Sigmoid colon (tissue), 6 donors: ENCODE measurements at regions not wholly inside any gene's neighbourhood (a gene's known extent, or its start where the extent isn't known, plus 50 kb on each side); places are given as distances from the start of the nearest gene placed in this dataset.

Experiments used
- DNase-seq: peaks from one replicate; pipeline ENCODE4 v3.0.0-alpha.2; 2019
- H3K27ac ChIP-seq, 4 donors: fragments of 200-600 bp; sonication (generic); one replicate each; pipeline ENCODE4 v1.5.1; 2016 to 2019; ENCODE audit warnings: mild to moderate bottlenecking in 1 of 4
- H3K27me3 ChIP-seq, 3 donors: fragments of 200-600 bp; sonication (generic); one replicate each; pipeline ENCODE4 v1.5.1; 2019; ENCODE audit warnings: mild to moderate bottlenecking in 1 of 3
- H3K36me3 ChIP-seq, 4 donors: fragments of 200-600 bp; sonication (generic); one replicate each; pipeline ENCODE4 v1.5.1; 2016 to 2019
- H3K4me1 ChIP-seq, 4 donors: fragments of 200-600 bp; sonication (generic); one replicate each; pipeline ENCODE4 v1.5.1; 2017 to 2019
- H3K4me3 ChIP-seq, 4 donors: fragments of 200-600 bp; sonication (generic); one replicate each; pipeline ENCODE4 v1.5.1; 2017 to 2019; ENCODE audit warnings: mild to moderate bottlenecking in 2 of 4, moderate library complexity in 1 of 4
- H3K9me3 ChIP-seq, 4 donors: fragments of 200-600 bp in 3 of 4; sonication (generic) in 3 of 4; one replicate each; pipeline versions ENCODE4 v1.5.1 to v1.6.1; 2013 to 2019
- EP300 ChIP-seq, 4 donors: sonication (generic); formaldehyde crosslinking; IDR thresholded peaks; one replicate each; pipeline ENCODE4 v1.6.1; 2017; ENCODE audit warnings: antibody characterized with exemption in 4 of 4
- POLR2A ChIP-seq, 2 donors: fragments of 450-650 bp; IDR thresholded peaks; one replicate each; pipeline ENCODE4 v1.6.1; 2016; ENCODE audit warnings: antibody characterized with exemption in 2 of 2, mild to moderate bottlenecking in 2 of 2, moderate library complexity in 2 of 2
- POLR2AphosphoS5 ChIP-seq, 4 donors: sonication (generic); formaldehyde crosslinking; IDR thresholded peaks; one replicate each; pipeline ENCODE4 v1.6.1; 2017; ENCODE audit warnings: antibody characterized with exemption in 4 of 4
- WGBS, 2 donors: extraction: QIAGEN DNeasy Blood & Tissue Kit; methylation state at CpG; one replicate each; pipeline ENCODE4 v1.1.7; 2013; 5-methylcytosine and 5-hydroxymethylcytosine counted together
- intact Hi-C: fragments of 100-400 bp; cut with DNase I; formaldehyde crosslinking; loops from one replicate; pipeline ENCODE4 v1.15.1; 2023
- TF ChIP-seq, protein P1 (sequence below), 4 experiments: fragments of 450-650 bp in 3 of 4; fragments of 200-600 bp in 1 of 4; IDR thresholded peaks; one replicate each; pipeline ENCODE4 v1.5.1; 2016 to 2019; ENCODE audit warnings: antibody characterized with exemption in 4 of 4, mild to moderate bottlenecking in 3 of 4, moderate library complexity in 2 of 4
- donor health status: healthy with polysubstance abuse.
- donor health status: healthy.

DNA sequence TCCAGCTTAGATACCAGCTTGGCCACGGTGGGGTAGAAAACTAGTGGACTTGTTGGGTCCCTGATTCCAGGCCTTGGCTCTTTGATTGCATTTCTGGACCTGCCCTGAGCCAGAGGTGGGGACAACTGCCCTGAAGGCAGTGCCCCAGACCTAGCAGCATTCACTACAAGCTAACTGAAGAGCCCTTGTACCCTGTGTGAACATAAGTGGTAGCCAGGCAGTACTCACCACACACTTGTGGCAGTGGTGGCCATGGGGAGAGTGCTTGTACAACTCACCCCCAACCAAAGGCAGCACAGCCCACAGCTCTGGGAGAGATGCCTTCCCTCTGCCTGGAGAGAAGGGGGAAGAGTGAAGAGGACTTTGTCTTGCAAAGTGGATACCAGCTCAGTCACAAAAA, 177.3 kb upstream of the NAALADL2 start:
- Histone ChIP-seq H3K36me3 (no peaks in the 10 kb centered on the region), H3K4me1 (no peaks in the 10 kb centered on the region), H3K27ac (no peak overlapping the region), H3K9me3 (no peaks in the 10 kb centered on the region), H3K27me3 (no peaks in the 10 kb centered on the region), H3K4me3 (no peak overlapping the region)
- no peak for DNase-seq
- 63 to 84% methylated on average over 1 of the region's 1 CpG for WGBS, 2 donors
- intact Hi-C loops = no loop called here
- TF ChIP-seq POLR2AphosphoS5 (IDR thresholded peaks at IDR 0.05) = no peak

DNA sequence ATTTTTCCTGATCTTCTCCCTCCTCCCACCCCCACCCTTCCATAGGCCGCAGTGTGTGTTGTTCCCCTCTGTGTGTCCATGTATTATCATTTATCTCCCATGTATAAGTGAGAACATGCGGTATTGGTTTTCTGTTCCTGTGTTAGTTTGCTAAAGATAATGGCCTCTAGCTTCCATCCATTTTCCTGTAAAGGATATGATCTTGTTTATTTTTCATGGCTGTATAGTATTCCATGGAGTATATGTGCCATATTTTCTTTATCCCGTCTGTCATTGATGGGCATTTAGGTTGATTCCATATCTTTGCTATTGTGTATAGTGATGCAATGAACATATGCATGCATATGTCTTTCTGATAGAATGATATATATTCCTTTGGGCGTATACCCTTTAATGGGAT, 173.3 kb upstream of the NAALADL2 start:
- Histone ChIP-seq H3K36me3 (no peaks in the 10 kb centered on the region), H3K4me3 (no peak overlapping the region), H3K9me3 (no peaks in the 10 kb centered on the region), H3K4me1 (no peaks in the 10 kb centered on the region), H3K27ac (no peak overlapping the region), H3K27me3 (no peaks in the 10 kb centered on the region)
- DNase-seq = no peak
- WGBS, 2 donors = 93 to 96% methylated on average over 4 of the region's 4 CpGs
- intact Hi-C loops = no loop called here
- TF ChIP-seq POLR2A (IDR thresholded peaks at IDR 0.05) (no peak), EP300 (IDR thresholded peaks at IDR 0.05) (no peak)
- TF ChIP-seq, protein P1, sequence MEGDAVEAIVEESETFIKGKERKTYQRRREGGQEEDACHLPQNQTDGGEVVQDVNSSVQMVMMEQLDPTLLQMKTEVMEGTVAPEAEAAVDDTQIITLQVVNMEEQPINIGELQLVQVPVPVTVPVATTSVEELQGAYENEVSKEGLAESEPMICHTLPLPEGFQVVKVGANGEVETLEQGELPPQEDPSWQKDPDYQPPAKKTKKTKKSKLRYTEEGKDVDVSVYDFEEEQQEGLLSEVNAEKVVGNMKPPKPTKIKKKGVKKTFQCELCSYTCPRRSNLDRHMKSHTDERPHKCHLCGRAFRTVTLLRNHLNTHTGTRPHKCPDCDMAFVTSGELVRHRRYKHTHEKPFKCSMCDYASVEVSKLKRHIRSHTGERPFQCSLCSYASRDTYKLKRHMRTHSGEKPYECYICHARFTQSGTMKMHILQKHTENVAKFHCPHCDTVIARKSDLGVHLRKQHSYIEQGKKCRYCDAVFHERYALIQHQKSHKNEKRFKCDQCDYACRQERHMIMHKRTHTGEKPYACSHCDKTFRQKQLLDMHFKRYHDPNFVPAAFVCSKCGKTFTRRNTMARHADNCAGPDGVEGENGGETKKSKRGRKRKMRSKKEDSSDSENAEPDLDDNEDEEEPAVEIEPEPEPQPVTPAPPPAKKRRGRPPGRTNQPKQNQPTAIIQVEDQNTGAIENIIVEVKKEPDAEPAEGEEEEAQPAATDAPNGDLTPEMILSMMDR (IDR thresholded peaks at IDR 0.05) = no peak

DNA sequence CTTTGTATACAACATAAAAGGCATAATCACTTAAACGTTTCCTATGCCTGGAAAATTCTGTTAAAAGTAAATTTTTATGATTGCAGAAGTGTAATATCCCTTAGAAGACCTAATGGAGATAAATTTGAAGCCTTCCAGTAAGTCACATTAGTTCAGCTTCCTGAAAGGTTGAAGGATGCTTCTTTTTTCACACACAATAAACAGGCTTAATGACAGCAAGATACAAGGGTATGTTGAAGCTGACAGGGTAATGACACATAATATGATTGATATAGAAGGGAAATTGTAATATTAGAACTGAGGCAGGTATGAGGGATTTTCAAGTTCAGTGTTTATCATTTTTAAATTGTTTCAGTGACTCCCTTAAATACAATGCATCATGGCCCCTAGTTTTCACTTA, 161.8 kb upstream of the NAALADL2 start:
- H3K27ac ChIP-seq = no peak overlapping the region
- H3K4me1 ChIP-seq = no peaks in the 10 kb centered on the region
- H3K4me3 ChIP-seq = no peak overlapping the region
- H3K36me3 ChIP-seq = no peaks in the 10 kb centered on the region
- no peak for DNase-seq
- H3K9me3 ChIP-seq = no peaks in the 10 kb centered on the region
- 69 to 71% methylated on average over 1 of the region's 1 CpG for WGBS, 2 donors
- intact Hi-C loops = no loop called here
- TF ChIP-seq POLR2A (IDR thresholded peaks at IDR 0.05) (no peak), POLR2AphosphoS5 (IDR thresholded peaks at IDR 0.05) (no peak), EP300 (IDR thresholded peaks at IDR 0.05) (no peak)
- TF ChIP-seq, protein P1 (IDR thresholded peaks at IDR 0.05) = no peak
- no peaks in the 10 kb centered on the region for H3K27me3 ChIP-seq

DNA sequence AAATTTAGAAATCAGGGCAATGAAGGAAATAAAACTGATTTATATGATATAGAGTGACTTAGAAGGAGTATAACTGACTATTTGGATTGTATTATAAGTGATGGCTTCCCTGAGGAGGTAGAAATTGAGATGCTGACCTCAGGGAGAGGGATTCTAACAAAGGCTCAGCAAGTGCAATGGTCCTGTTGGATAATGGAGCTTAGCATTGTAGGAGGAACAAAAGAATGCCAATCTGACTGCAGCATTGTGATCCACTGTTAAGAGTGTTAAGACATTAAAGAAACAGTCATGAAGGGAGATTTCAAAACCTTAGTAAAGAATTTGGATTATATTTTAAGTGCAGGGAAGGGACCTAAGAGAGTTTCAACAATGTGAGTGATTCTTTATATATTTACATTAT, 158.4 kb upstream of the NAALADL2 start:
- Histone ChIP-seq H3K9me3 (no peaks in the 10 kb centered on the region), H3K27me3 (no peaks in the 10 kb centered on the region), H3K36me3 (no peaks in the 10 kb centered on the region), H3K4me3 (no peak overlapping the region), H3K27ac (no peak overlapping the region), H3K4me1 (no peaks in the 10 kb centered on the region)
- TF ChIP-seq EP300 (IDR thresholded peaks at IDR 0.05) (no peak), POLR2AphosphoS5 (IDR thresholded peaks at IDR 0.05) (no peak), POLR2A (IDR thresholded peaks at IDR 0.05) (no peak)
- TF ChIP-seq, protein P1 (IDR thresholded peaks at IDR 0.05) = no peak
- DNase-seq = no peak
- intact Hi-C loops = no loop called here

DNA sequence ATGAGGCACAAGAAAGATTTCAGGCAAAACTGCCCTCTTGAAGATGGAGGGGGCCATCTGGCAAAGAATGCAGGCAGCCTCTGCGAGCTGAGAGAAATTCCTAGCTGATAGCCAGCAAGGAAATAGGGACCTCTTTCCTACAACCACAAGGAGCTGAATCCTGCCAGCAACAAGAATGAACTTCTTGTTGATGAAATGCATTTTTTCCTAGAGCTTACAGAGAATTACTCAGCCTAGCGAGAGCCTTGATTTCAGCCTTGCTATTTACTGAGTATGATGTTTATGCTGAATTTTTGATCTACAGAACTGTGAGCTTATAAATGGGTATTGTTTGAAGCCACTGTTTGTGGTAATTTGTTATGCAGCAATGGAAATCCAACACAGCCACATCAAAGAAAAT, 148.5 kb upstream of the NAALADL2 start:
- intact Hi-C loops = no loop called here
- TF ChIP-seq POLR2AphosphoS5 (IDR thresholded peaks at IDR 0.05) = no peak
- no peak for TF ChIP-seq EP300 (IDR thresholded peaks at IDR 0.05)
- TF ChIP-seq, protein P1 (IDR thresholded peaks at IDR 0.05) = no peak
- TF ChIP-seq POLR2A (IDR thresholded peaks at IDR 0.05) = no peak
- Histone ChIP-seq H3K36me3 (no peaks in the 10 kb centered on the region), H3K4me1 (no peaks in the 10 kb centered on the region), H3K4me3 (no peak overlapping the region), H3K9me3 (no peaks in the 10 kb centered on the region), H3K27me3 (no peaks in the 10 kb centered on the region), H3K27ac (no peak overlapping the region)
- DNase-seq = no peak
- 81 to 85% methylated on average over 2 of the region's 2 CpGs for WGBS, 2 donors
